ENCODE measurements at regions not wholly inside any gene's neighbourhood (a gene's known extent, or its start where the extent isn't known, plus 50 kb on each side); places are given as distances from the start of the nearest gene placed in this dataset.

DNA sequence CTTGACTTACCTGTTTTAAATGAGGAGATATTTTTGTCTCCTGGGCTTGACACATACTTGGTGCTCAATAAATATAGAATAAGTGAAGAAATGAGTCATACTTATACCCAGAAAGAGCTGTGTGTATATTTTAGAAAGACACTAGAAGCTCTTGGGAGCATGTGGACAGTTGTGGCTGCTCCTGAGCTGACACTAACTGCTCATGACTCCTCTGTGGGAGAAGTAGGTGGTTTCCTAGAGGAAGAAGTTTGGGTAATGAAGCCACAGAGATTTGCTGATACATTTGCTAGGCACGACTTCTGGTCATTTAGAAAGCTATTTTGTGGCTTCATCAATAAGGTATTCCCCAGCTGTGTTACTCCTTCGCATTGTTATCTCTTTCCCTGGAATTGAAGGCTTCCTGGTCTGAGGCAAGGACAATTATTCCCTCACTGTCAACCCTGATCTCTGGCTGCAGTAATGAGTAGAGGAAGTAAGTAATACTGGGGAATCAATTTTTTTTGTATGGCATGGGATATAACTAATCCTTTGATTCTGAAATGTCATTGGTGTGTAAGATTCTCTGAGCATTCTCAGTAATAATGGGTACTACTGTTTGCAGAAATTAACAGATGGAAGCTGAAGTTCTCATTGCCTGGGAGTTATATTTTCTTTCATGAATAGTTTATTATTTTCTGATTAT is 79.6 kb upstream of the DCBLD2 start:
- DNase-seq, result peak; percentile 24

DNA sequence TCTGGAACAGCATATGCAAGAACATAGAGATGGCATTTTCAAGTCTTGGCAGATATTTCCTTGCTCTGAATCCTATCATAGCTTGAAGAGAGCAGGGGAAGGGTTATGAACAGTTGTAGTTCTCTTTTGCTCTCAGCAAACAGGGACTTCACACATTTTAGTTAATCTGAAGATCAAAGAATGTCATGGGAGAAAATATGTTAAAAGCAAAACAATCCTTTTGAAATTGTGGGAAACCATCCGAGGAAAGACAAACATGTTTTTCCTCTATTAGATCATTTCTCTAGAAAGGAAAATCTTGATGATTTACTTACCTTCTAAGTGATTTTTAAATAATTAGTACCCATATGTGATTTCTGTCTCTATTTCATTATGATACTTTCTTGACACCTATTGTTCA is 77.8 kb upstream of the DCBLD2 start:
- DNase-seq, result no peak

DNA sequence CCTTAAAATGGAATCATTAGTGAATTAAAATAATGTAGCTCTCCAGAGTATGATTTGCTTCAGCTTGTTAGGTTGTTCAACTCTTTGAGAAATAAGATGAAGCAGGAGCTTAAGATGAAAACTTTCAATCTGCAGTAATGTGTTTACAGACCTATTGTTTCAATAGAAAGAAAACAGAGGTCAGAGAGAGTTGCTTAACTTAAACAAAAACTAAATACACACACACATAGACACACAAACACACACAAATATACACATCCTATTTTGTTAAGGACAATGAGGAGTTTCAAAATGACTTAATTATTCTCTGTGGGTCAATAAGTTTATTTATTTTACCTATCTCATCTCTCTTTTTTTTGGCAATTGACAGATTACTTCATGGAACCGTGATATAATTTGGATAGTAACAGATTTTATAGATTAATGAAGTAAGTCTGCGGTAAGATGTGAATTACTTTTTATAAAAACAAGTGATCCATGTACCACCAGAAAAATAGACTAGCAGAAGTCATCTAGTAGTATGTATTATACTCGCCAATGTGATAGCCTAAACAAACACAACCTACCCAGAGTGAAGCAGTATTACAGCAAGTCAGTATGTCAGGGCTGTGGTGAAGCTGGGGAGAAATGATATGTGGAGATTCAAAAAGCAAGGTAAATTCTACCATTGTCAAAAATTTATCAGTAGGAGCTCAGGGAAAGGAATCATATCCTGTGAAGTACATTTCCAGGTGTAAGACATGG is 76.7 kb upstream of the DCBLD2 start:
- no peak for DNase-seq

DNA sequence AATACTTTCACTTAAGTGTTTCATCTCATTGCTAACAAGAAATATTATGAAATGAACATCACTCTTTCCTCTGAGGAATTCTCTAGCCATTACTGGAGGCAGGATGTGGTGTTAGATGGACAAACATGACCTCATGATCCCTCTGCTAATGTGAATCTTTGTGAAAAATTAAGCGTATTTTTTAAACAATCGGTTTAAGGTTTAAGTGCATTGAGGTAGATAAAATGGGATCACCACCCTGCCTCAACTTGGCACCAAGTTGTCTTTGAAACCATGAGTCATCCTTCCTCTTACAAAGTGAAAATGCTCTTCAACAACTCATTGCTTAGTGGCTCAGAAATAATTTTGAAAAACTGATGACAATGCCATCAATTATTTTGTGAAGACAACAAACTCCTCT is 76.0 kb upstream of the DCBLD2 start:
- no peak for DNase-seq

DNA sequence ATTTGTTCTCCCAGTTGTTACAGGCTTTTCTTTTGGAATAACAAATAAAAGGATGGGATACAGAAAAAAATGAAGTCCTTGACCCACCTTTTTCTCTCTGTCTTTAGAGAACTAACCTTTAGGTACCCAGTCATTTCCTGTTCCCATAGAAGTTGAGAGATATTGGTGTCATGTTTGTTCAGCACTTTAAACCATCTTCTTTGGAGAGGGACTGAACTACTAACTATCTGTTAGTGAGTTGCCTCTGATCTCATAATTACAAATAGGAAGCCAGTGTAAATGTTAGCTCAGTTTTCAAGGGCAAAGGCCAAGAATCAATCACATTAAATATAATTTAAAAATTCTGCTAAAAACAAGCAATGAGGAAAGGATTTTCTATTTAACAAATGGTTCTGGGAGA is 72.9 kb upstream of the DCBLD2 start:
- no peak for DNase-seq

DNA sequence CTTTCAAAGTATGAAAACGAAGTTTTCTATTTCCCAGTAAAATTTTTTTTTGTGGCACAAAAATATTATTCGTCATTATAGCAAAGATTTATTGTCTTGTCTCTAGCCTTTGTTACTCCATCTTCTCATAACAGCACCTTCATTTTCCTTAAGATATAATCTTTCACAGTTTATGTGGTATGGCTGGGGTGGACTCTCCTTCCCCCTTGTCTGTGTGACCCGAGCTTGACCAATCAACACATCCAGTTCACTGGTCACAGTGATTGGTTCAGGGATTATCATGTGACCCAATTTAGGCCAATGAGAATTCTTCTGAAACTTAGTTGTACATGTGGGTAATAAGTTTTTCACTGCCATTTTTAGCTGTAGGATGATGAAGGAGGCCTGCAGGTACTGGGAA is 71.2 kb upstream of the DCBLD2 start:
- no peak for DNase-seq

DNA sequence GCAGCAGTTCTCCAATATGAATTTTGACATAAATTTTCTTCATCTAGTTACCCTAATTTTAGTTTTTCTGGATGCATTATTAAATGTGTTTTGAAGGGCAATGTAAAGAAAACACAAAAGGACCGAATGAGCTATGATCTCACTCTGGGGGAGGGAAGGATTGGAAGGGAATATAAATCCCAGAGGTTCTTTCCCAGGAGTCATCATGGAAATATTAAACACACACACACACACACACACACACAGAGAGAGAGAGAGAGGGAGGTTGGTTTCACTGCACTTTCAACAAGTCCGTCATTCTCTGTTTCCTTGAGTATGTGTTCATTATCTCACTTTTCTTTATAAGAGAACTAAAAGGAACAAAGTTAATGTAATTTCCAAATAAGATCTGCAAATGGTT is 70.7 kb upstream of the DCBLD2 start:
- DNase-seq, result no peak

DNA sequence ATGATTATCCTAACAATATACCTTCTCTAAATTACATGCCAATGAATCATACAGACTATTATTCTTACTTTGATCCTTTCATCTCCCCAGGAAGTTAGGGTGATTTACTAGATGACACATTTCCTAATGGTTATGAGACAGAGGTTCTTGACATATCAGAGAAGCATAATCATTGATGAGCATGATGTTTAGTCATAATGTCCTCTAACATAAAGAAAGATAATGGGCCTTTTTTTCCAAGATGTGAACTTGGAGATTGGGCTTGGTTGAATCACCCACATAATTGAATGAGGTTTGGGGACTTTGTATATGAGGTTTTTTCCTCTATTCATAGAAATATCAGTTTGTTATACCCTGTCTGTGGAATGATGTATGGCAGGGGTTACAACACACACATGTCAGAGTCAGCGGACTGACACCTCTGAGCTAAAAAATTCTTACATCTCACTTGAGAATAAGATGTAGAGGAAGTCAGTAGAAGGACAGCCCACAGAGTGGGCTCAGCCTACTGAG is 69.7 kb upstream of the DCBLD2 start:
- no peak for DNase-seq

DNA sequence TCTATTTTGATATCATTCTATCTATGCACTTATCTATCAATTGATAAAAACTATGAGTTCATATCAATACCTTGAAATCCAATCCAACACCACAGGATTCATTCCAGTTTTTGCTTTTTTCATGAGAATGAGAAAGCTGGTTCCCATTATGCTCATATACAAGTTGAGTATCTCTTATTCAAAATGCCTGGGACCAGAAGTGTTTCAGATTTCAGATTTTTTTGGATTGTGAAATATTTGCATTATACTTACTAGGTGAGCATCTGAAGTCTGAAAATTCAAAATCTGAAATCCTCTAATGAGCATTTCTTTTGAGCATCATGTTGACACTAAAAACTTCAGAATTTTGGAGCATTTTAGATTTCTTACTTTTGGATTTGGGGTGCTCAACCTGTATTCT is 67.8 kb upstream of the DCBLD2 start:
- DNase-seq, result no peak

DNA sequence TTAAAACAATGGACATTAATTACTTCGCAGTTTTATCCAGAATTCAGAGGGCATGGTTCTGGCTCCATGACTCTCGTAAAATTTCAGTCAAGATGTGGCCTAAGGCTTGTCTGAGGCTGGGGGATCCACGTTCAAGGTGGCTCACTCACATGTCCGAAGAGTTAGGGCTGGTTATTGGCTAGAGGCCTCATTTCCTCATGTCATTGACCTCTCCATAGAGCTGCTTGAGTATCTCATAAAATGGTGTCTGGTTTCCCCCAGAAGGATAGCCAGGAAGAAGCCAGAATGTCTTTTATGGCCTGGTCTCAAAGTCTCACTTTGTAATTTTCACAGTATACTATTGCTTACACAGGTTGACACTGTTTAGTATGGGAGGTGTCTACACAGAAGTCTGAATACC is 67.3 kb upstream of the DCBLD2 start:
- DNase-seq, result no peak

DNA sequence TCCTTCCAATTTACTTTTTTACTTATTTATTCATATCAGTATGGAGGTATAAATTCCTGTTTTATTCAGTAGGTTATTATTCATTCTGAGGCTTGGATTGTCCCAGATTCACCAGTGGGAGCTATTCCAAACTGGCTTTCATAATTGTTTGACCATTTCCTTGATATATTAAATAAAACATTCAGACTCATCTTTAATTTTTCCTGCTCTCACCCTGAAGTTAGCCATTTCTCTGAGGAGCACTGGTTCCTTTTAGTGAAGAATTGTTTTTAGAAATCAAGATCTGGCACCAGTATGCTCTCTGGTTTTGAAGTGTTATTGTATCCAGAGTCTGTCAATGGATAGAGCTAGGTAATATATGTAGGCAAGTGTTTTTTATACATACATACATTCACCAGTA is 66.9 kb upstream of the DCBLD2 start:
- DNase-seq, result no peak

DNA sequence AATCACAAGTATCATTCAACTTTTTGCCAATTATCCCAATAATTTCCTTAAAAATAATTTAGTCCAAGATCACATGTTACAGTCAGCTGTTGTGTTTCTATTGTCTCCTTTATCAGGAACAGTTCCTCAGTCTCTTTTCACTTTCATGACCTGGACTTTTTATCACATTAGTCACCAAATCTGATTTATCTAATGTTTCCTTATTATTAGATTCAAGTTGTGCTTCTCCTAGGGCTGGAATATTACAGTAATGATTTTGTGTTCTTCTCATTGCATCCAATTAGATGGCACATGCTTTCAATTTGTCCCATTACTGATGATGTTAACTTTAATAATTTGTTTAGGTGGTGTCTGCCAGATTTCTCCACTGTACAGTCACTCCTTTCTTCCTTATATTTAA is 66.3 kb upstream of the DCBLD2 start:
- DNase-seq, result no peak

DNA sequence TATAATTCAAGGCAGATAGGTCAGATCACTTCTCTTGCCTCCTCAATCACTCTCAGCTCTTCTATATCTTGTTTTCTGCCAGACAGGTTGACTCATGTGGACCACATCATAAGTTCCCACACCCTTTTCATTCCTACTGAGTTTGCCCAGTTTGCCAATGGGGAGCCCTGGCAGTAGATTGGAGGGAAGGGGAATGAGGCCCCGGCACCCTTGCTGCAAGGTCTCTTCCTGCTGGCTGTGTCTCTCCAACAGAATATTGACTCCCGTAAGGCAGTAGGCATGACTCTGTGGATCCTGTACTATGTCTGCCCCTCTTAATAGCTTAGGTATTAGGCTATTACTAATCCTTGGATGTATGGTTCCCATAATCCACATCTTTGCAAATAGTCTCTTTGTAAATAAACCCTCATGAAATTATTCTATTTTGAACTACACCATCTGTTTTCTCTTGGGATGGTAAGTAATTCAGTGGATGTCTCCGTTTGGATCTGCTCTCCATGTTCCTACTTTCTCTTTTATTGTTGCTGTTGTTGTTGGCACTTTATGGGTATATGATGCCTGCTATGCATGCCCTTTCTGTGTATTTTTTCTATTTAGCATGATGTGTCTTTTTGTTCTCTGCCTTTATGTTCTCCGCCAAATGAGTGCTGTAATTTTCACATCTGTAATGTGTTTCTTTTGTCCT is 65.5 kb upstream of the DCBLD2 start:
- DNase-seq, result no peak

DNA sequence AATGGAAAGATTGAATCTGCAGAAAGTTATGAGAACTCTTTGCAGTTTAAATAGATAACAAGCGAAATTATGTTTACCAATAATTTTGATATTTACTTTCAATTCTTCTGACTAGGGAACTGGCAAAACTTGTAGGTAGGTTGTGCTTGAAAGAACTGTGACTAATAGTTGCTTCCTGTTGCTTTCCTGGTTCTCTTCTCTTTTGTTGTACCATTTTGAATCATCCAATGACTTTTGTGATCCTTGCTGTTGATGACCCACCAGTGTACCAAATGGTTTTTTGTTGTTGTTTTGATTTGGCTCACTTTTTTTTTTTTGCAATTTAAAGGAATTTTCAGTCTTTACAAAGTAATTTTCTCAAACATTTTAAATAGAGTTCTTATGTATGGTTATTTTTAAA is 64.9 kb upstream of the DCBLD2 start:
- no peak for DNase-seq

DNA sequence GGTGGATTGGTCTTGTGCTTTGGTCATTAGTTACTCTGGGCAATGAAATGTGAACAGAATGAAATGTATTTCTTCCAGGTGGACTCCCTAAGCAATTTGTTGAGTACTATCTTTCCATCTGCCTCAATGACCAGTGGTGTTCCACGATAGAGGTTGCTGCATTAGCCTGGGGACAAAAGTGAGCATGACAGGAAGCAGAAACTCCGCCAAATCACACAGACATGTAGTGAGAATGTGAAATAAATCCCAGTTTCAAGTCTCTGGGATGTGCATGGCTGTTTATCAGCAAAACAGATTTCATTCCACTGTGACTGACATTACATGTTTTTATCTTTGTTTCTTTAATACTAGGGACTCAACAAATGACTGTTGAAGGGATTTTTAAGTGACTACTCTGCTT is 63.3 kb upstream of the DCBLD2 start:
- no peak for DNase-seq

DNA sequence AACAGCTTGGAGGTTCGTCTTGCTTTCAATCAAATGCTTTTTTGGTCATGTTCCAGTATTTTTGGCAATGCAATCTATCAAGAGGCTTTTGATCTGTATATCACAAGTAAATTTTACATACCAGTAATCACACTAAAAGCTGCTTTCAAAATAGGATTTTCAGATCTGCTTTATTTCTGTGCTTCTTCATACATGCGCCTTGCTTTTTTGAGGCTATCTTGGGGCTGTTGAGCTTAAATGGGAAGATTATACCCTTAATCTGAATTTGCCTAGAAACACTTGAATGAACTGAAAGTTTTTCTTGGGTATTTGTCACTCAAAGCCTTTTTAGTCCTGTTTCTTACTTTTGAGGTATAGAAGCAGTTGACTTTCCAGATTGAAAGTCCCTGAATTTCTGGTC is 62.1 kb upstream of the DCBLD2 start:
- no peak for DNase-seq

DNA sequence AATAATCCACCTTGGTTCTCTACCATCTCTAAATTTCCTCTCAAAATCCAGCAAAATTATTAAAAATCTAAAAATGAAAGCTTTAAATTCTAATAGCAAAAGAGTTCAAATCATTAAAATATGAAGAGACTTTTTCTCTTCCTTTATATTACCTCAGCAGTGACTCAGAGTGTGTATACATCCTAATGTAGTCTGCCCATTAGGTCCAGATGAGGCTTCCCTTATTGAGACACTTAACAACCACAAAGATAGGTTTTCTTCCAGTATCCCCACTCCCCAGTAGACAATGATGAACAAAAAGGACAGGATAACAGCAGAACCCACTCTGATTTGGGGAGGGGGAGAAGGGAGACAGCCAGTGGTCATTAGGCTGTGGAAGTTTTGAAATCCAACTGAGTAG is 61.5 kb upstream of the DCBLD2 start:
- DNase-seq, result no peak

DNA sequence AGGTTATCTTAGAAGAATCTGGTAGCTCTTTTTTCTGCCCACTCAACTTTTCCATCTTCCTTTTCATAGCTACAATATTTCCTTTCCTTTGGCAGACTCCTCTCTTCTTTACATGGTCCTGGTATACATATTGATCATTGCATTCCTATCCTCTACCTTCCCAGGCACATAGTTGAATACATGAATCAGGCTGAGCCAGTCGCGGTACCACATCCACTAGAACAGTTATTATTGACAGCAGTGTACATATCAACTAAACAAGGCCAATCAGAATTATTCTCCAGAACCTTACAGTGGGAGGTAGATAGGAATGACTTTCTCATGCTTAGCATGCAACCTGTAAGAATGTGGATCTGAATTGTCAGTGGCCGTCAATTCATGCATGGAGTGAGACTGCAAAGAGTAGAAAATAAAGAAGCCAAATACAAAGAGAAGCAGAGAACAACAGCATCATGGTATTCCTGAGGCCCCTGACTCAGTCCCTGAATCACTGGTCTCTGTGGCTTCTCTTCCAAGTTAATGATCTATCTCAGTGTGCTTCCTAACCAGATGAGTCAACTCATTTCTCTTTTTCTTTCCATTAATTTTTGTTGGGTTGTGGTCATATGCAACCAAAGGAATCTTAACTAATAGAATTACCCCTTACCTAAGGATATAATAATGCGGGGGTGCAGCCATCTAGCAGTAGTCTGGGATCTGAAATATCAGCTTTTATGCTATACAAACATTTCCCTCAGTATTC is 60.9 kb upstream of the DCBLD2 start:
- no peak for DNase-seq

DNA sequence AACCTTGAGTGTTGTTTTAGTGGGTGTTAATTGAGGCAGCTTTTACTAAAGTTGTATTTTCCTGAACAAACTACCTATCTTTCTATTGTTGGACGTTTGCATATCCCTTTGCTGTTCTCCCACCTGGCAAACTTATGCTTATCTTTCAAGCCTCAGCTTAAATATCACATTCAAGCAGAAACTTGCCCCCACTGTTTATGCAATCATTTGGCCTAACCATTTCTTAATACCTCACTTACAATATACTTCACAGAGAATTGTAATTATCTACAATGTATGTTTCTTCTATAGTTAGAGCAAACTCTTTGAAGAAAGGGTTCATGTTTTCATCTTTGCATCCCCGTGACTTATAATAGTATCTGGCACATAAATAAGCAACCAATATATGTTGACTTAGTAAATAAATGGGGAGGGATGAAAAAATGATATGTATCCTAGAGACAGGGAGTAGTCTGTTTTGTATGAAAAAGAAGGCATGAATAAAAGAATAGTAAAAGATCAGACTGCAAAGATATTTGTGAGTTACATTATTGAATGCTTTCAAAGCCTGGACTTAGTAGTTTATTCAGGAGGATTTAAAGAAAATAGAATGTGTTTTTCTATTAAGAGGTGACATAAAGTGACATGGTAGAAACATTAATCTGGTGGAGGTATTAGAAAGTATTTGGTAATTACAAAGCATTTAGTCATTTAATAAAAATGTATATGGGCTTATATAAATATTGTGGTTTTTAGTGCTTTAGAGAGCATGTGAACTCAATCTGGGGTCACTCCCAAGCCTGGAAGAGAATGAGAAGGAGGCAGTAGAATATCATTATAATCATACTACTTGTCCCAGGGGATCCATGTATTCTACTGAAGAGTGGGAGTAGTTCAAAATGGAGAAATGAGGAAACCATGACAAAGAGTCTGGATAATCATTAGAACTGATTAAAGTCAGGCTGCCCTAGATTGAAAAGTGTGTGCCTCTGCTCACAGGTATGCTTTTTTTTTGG is 60.0 kb upstream of the DCBLD2 start:
- DNase-seq, result no peak

DNA sequence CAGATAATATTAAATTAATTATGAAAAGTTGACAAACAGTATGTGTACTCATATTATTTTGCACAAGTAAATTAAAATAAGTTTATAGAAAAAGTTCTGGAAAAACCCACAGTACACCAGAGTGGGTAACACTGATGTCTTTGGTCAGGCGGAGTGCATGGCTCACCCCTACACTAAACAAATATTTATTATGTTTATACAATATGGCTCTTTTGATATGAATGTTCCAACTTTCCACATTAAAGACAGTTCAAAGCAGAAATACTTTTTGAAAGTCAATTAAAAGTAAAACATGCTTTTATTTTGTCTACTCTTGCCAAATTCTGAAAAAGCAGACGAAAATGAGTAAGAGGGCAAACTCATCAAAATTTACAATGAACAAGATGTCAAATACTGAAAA is 56.2 kb upstream of the DCBLD2 start:
- no peak for DNase-seq

DNA sequence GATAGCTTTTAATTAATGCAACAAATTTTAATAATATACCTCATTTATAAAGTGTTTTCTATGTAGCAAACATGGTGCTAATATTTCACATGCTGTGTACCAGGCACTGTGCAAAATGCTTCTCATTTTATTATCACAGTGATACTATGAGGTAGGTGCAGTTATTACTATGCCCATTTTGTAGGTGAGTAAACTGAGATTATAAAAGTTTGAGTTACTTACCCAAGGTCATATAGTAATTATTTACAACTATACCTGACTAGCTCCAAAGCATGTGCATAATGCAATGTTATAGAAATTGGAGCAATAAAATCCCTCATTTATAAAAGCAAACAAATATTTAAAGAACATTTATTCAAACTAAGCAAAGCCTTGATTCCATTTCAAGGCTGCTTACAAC is 54.5 kb upstream of the DCBLD2 start:
- DNase-seq, result no peak

Data from inflammatory macrophage treated with lipopolysaccharide for 4 hours (primary cell).